RPMI8226 (cell line): ENCODE measurements at regions not wholly inside any gene's neighbourhood (a gene's known extent, or its start where the extent isn't known, plus 50 kb on each side); places are given as distances from the start of the nearest gene placed in this dataset.
A peak's percentile ranks its signal among the peaks of the same experiment; 100 is the strongest.
"Not testable (repeated sequence)": the region's sequence is repeated elsewhere in the genome, so short reads cannot be mapped to it uniquely, and the experiment has no call there.

Source experiments
- DNase-seq: peaks from one replicate; pipeline ENCODE4 v3.0.0-alpha.2; 2015

DNA sequence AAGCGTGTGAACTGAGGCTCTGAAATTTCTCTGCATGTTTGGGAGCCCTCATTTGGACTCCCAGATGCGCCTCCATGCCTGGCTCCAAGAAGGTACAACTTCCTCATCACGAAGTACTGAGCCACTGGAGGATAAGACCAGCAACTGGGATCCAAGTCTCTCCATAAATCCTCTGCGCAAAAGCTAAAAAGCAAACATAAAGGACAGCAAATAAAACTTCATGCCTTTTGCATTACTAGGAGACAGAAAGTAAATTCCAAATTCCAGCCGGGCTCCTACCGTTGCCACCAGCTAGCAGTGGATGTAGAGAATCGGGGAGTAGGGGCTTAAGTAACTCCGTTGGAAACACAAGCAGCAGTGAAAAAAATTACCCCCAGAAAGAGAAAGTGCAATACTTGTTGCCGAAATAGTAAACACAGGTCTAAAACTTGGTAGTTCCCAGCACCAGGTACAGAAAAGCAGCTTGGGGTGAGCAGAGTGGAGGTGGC, 477.1 kb upstream of the TENM3 start:
- no peak for DNase-seq

DNA sequence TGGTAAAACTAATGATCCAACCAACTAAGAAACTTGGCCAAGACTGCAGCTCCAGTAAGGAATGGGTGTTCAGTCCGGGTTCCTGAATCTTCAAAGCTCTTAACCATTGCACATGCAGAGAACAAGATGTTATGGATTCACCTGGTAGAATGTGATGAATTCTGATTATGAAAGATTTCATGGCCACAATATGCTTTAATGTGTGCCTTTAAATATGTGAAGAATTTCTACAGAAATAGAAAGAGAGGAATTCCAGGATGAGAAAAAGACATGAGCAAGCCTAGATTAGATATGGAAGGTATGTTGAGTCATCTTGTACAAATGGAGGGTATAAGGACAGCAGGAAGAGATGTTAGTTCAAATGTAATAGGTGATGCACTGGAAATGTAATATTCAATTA, 472.2 kb upstream of the TENM3 start:
- DNase-seq = no peak

DNA sequence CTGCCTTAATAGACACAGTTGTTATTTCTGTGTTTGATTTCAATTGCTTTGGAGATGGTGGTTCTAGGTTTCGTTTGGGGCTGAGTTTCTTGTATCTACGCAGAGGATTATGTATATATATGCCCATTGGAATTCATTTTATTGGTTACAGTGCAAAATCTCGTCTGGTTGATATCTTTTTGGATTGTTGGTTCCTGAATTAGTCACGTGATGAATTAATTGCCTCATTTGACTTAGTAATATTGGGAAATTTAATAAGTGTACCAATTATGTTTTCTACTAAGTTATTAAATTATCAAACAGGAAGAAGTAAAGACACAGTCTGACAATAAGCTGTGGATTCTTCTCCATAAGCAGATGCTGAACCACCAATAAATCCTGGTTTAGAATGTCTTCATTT, 467.9 kb upstream of the TENM3 start:
- DNase-seq = no peak

DNA sequence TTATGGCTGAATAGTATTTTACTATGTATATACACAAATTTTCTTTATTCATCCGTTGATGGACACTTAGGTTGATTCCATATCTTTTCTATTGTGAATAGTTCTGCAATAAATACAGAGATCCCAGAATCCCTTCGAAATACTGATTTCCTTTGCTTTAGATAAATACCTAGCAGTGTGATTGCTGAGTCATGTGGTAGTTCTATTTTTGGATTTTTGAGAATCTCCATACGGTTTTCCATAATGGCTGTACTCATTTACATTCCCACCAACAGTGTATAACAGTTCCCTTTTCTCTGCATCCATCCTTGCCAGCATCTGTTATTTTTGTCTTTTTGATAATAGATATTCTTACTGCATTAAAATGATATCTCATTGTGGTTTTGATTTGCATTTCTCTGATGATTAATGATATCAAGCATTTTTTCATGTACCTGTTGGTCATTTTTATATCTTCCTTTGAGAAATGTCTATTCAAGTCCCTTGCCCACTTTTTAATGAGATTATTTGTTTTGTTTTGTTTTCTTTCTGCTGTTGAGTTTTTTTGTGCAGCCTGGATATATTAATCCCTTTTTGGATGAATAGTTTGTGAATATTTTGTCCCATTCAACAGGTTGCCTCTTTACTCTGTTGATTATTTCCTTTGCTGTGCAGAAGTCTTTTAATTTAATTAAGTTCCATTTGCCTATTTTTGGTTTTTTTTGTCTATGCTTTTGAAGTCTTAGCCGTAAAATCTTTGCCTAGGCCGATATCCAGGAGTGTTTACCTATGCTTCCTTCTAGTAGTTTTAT, 466.7 kb upstream of the TENM3 start:
- no peak for DNase-seq

DNA sequence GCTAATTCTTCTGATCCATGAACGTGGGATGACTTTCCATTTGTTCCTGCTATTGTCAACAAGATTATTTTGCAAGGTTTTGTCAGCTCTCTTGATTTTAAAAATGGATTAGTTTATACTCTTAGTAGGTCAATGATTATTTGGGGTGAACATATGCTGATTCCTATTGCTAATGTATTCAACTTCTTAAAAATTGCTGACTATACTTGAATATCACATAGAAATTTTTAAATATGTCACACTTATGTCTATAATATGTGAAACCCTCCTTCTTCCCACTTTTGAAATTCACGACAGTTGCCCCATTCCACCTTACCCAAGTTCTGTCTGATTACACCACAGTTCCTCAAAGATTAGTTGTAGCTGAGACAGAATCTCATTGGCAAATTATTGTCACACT, 465.7 kb upstream of the TENM3 start:
- no peak for DNase-seq

DNA sequence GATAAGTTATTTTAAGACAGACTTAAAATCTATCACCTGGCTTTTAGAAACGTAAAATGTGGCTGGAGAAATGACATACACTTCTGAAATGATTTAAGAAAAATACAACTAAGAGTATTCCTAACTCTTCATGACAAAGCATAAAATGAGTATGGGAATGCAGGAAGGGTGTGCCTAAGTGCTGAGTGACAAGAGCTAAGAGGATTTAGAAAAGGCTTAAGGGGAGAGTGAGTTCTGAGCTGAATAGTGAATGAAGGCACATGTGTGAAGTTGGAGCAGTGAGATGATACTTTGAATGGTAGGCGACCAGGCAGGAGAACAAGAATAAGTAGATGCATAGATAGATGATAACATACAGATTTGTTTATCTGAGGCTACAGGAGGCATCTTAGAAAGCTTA, 458.3 kb upstream of the TENM3 start:
- no peak for DNase-seq

DNA sequence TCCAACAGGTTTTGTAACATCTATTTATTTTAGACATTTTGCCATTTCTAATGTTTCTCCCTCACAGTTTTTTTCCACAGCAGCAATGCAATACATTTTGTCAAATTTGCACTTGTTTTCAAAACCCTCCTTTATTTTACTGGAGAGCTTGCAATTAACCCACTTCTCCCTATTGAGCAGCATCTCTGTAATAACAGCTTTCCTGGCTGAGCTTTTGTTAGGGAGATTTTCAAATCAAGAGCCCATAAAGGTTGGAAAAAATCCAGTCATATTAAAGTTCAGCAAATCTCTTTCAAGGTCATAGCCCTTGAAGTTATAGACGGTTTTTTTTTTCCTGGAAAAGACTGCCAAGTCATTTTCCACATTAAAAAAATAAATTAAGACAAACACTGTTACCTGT, 450.6 kb upstream of the TENM3 start:
- no peak for DNase-seq

DNA sequence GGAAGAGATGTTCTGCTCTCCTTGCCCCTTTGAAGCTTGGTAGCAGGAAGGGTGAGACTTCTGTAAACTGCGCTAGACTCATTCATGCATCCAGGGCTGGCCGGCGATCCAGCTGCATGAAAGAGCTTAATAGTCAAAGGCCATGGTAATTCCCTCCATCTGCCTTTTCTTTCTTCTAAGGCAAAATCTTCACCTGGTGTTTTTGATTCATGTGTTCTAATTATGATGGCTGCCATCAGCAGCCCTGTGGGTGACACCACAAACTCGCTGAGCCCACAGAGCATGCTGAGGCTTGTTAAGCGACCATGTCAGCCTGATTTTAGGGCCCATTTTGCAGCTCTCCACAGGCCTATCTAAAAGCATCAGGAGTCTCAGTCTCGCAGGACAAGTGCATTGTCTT, 450.1 kb upstream of the TENM3 start:
- no peak for DNase-seq

DNA sequence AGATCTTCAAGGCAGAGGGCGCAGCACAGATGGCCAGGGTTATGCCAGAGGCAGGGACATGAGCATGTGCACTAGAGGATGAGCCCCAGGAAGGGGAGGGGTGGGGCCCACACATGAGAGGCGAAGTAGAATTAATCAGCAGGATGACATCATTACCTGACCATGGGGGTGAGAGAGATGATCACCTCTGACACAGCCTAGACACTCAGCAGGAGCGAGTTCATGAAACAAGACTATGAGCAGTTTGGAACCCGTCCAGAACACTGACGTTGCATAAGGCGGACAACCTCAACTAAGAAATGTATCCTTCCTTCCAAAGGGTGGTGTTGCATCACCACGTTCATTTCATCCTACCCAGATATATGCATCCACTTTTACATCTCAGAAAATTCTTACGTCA, 446.7 kb upstream of the TENM3 start:
- peak; percentile 13 for DNase-seq

DNA sequence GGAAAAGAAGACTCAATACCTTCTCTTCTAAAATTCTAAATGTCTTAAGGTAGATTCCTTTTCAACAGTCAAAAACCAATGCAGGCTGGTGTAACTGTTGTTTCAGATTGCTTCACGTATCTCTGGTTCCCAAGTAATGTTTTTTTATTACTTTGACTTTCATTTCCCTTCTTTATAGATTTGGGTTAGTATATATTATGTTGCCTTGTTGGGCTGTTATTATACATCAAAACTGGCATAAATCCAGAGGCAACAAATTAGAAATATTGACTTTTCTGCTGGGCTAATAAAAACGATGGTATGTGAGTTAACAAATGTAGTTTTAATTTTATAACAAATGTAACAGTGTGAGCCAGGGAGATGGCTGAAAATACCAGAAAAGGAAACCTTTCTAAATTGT, 444.7 kb upstream of the TENM3 start:
- no peak for DNase-seq

DNA sequence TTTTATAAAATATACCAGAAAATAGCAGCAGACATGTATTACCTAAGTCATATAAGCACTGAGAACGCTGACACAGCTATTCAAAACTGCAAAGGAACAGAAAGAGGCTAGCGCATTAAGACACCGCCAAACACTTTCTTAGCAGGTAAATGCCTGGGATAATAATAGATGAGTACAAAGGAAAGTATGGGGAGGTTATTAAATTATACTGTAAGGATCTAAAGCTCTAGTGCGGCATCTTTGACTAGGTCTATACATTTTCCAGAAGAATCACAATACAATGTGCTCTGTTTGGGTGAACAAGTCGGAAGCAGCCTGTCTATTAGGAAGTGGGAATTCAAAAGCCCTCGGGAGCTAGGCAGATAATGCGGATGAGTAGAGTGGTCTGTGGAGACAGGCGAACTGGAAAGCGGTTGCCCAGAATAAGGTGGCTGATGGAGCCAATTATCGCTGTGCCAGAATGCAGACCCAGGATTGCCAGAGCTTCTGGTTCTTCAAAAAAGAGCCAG, 443.6 kb upstream of the TENM3 start:
- DNase-seq = no peak

DNA sequence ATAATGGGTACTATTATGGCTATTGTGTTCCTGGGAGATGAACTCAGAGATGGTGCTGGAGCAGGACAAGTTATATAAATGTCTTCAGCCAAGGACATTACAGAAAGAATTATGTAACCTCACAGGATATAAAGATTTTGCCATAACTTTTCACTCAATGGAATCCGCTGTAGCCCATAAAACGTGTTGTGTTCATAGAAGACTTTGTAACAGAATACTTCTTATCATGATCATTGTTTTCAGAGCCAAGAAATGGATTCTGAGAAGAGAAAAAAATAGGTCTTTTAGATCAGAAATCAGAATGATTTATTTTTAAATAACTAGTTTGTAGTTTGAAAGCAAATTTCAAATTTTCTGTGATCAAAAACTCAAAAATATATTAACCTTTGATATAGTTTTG, 441.0 kb upstream of the TENM3 start:
- no peak for DNase-seq

DNA sequence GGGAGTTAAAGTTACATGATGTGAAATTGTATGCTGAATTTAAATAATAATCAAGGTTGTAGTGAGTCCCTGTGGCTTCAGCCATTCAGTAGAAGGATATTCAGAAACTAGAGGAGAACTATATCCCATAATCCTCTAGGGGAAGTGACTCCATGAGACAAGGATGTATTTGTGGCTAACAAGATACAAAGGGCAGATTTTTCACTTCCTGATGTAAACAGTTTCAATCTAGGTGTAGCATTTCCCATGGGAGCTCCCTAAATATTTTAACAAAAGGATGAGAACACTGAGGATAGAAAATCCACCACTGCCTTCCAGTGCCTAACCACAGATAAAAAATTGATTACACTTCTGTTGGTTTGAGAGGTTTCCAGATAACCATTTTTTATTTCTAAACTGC, 435.4 kb upstream of the TENM3 start:
- DNase-seq = no peak

DNA sequence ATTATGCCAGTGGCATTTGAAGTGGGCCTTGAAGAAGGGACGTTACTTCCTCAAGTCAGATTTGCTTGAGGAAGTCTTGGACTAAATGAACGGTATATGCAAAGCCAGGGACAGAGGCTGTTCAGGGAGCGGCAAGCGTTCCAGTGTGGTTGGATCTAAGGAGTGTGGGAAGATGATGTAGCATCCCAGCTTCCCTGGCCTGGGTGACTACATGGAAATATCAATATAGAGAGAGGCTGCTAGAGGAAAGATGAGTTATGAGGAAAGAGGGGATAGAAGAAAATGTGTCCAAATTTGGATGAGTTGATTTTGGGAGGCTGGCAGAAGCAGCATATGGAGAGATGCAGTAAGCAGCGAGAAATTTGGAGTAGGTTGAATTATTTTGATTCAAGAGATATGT, 432.5 kb upstream of the TENM3 start:
- DNase-seq = no peak

DNA sequence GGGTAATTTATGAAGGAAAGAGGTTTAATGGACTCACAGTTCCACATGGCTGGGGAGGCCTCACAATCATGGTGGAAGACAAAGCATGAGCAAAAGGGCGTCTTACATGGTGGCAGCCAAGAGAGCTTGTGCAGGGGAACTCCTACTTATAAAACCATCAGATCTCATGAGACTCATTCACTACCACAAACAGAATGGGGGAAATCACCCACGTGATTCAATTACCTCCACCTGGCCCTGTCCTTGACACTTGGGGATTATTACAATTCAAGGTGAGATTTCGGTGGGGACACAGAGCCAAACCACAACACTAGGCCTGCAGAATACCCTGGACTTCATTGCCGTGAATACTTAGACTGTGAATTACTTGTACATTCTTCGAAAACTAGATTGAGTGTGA, 431.7 kb upstream of the TENM3 start:
- not testable (repeated sequence) for DNase-seq

DNA sequence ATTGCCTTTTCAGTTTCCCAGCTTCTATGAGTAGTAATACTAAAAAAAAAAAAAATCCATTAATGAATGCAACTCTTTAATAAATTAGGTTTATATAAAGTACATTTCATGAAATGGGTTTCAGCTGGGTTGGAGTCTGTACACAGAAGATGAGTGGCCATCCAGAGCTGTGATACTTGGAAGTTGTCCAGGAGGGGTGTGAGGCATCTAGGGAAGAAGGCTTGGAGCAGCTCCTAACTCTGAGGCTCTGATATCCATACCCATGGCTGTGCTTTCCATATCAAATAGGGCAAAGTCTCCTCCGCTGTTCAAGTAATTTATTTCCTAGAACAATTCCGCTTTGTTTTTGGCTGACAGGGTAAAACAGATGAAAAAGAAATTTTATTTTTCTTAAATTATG, 423.3 kb upstream of the TENM3 start:
- no peak for DNase-seq

DNA sequence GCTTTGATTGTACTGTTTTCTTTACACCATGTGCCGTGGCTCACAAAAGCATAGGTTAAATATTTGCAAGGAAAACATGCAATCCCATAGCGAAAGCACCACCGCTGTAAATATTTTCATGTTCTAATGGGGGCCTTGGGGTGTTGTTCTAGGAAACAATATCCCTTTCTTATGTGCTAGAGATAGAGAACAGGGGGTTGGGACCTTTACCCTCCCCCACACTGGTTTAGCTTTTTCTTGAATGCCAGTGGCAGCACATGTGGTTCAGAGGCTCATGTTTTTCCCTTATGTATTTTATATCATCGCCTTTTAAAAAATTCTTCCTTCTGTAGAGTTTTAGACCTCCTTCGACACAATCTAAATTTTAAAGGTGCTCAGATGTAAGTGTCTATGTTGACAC, 422.6 kb upstream of the TENM3 start:
- no peak for DNase-seq

DNA sequence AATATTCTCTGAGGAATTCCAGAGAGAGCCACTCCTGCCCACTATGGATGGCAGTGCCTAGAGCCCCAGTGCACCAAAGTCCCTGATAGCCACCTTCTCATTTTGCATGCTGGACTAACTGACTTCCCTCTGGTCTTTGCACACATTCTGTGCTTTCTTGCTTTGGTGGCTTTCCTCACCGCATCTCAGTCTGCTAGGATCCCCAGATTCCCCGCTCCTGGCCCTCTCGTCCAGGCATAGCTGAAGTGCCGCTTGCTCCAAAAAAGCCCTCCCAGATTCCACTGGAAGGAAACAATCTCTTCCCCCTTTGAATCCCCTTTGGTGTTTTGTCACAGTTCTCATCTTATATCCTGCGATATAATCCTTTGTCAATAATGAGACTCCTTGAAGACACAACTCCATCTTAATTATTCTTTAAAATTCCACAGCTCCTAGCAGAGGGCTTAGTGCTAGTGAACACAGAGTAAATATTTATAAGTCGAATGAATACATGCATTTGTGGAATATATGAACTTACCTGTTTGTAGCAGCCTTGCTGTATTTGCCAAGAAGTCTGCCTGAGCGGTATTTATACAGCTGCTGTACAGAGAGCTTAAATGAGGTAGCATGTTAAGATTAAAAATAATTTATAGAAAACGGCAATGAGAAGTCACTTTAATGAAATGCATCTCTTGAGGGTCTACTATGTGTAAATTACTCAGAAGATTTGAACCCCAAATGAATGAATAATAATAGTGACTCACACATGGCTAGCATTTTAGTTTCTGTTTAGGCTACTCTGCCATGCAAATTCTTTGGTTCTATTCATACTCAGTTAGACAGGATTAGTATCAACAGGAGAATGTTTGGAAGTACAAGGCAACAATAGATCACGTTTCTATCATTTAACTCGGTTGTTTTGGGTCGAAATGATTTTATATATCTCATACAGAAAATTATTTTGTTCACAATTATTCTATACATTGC, 421.9 kb upstream of the TENM3 start:
- DNase-seq = no peak

DNA sequence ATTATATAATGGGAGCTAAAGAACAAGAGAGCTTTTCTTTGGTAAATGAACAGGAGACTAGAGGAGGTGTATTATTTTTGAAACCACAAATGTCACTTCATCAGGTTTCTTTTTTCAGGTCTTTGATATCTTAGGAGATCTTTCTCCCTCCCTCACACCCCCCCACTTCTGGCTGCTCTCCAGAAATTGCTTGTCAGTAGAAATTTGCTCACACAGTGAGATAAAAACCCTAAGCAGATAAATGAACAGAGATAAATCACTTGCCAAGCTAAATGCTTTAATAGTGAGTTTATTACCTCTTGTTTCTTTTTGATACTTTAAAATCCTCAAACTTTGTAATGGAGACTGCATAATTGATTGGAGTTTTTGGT, 421.2 kb upstream of the TENM3 start:
- peak; percentile 30 for DNase-seq

DNA sequence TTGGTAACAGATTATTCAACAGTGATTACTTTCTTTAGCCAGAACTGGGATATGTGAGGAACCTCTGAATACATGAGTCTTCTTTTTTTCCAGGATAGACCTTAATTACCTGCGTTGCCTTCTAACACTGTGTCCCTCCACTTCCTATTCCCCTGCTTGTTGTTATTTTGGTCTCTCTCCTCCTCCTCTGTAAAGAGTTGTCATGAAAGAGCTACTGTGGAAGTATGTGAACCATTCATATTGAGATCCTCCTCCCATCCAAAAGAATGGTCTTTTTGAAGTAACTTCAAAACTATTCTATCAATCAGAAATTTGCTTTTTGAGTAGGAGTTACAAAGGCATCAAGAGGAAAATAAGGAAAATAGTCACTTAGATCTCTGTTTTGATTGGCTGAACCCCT, 420.0 kb upstream of the TENM3 start:
- no peak for DNase-seq

DNA sequence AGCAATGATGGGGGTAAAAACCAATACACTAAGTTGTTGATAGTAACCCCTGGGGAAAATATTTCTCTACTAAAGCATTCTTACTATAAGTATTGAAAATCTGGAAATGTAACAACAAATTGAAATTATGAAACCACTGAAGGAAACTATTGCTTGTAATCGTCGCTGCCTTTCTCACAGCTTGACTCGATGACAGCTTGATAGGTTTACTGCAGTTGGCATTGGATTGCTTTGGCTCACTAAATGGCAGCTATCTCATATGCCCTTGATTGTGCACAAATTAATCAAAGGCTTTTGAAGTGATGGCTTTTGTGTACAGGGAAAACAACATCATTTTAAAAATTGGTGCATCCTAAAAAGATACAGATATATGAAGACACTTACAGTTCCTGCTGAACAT, 419.6 kb upstream of the TENM3 start:
- DNase-seq = no peak

DNA sequence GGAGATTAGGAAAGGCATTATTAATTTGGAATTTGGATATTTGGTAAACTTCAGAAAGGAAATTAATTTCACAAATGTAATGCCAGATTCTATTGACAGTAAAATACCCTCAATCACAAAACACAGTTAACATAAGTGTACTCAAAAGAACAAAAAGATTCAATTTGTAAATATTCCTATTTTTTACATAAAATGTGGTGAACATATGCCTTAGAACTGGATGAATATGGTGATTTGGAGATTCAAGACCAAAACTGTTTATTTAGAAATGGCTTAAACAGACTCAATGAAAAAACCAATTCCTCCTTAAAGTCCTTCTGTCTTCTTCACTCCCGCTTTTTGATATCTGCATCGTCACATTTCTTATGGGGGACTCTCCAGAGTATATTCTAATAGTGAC, 417.6 kb upstream of the TENM3 start:
- no peak for DNase-seq

DNA sequence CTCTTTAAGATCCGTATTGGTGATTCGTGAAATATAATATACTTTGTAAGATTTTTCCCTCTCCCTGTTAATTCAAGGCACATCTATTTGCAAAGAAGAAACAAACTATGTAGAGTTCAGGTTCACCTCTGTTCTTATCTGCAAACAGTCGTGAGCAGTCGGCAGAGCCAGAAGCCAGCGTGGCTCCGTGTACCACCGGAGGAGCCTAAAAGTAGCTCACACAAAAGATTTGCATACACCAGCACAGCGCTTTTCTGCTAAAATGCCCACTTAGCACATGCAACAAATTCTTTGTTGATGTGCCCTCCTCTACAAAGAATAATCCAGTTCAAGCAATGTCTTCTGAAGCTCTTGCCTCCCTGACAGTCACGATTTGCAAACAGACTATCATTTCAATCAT, 416.0 kb upstream of the TENM3 start:
- no peak for DNase-seq
